ENCODE measurements at regions not wholly inside any gene's neighbourhood (a gene's known extent, or its start where the extent isn't known, plus 50 kb on each side); places are given as distances from the start of the nearest gene placed in this dataset.

GRCh38 chr3:99534951-99535704 is 103.3 kb upstream of the COL8A1 start:
- H3K9me3 Mint-ChIP-seq, result no peaks in the 10 kb centered on the region
- CTCF ChIA-PET, result interaction anchor here in 1 of 2 donors (0.9 kb wide), 1 partner anchor 22 kb away, joined by 3 read pairs; no protein-coding TSS in a partner anchor

GRCh38 chr3:99532246-99532645 is 106.1 kb upstream of the COL8A1 start:
- CTCF ChIA-PET, result no interaction called here
- no peak overlapping the region for H3K4me3 Mint-ChIP-seq
- no peak overlapping the region for H3K27ac ChIP-seq (ENCODE audit: low read length)
- no peaks in the 10 kb centered on the region for H3K27me3 Mint-ChIP-seq
- H3K27me3 ChIP-seq (replicated peaks in 1 of 2; ENCODE audit: control insufficient read depth in 2 of 2, extremely low read depth in 1 of 2, insufficient read depth in 2 of 2, low read length in 1 of 2), result no peaks in the 10 kb centered on the region
- no peak overlapping the region for H3K4me3 ChIP-seq (ENCODE audit: control insufficient read depth in 1 of 2, extremely low read depth in 1 of 2, low read length in 1 of 2)
- POLR2A ChIA-PET, result no interaction called here
- no peaks in the 10 kb centered on the region for H3K4me1 ChIP-seq (ENCODE audit: control insufficient read depth in 1 of 2, extremely low read depth in 1 of 2, insufficient read depth in 2 of 2, low read length in 2 of 2)
- ATAC-seq (replicated peaks in 1 of 4) (no peak), DNase-seq (no peak)
- no peak overlapping the region for H3K27ac Mint-ChIP-seq
- H3K9me3 ChIP-seq, result no peaks in the 10 kb centered on the region
- WGBS (ENCODE audit: insufficient coverage), result no CpG with 5 or more reads among the region's 2 CpGs
- no peaks in the 10 kb centered on the region for H3K36me3 Mint-ChIP-seq
- H3K9me3 Mint-ChIP-seq, result no peaks in the 10 kb centered on the region
- no peaks in the 10 kb centered on the region for H3K36me3 ChIP-seq (ENCODE audit: control insufficient read depth in 2 of 2, extremely low read depth in 1 of 2, insufficient read depth in 1 of 2, low read length in 1 of 2)
- no peaks in the 10 kb centered on the region for H3K4me1 Mint-ChIP-seq

More at GRCh38 chr3:99534951-99535704, 103.3 kb upstream of the COL8A1 start:
- DNase-seq (no peak), ATAC-seq (replicated peaks in 1 of 4) (no peak)
- Mint-ChIP-seq H3K4me1 (no peaks in the 10 kb centered on the region), H3K4me3 (no peak overlapping the region), H3K36me3 (no peaks in the 10 kb centered on the region), H3K27ac (no peak overlapping the region), H3K27me3 (no peaks in the 10 kb centered on the region)
- no peaks in the 10 kb centered on the region for H3K4me1 ChIP-seq (ENCODE audit: control insufficient read depth in 1 of 2, extremely low read depth in 1 of 2, insufficient read depth in 2 of 2, low read length in 2 of 2)
- no CpG with 5 or more reads among the region's 2 CpGs for WGBS (ENCODE audit: insufficient coverage)
- POLR2A ChIA-PET, result no interaction called here
- no peak overlapping the region for H3K27ac ChIP-seq (ENCODE audit: low read length)
- H3K27me3 ChIP-seq (replicated peaks in 1 of 2; ENCODE audit: control insufficient read depth in 2 of 2, extremely low read depth in 1 of 2, insufficient read depth in 2 of 2, low read length in 1 of 2), result no peaks in the 10 kb centered on the region
- no peaks in the 10 kb centered on the region for H3K9me3 ChIP-seq
- H3K4me3 ChIP-seq (ENCODE audit: control insufficient read depth in 1 of 2, extremely low read depth in 1 of 2, low read length in 1 of 2), result no peak overlapping the region
- no peaks in the 10 kb centered on the region for H3K36me3 ChIP-seq (ENCODE audit: control insufficient read depth in 2 of 2, extremely low read depth in 1 of 2, insufficient read depth in 1 of 2, low read length in 1 of 2)

GRCh38 chr3:99529265-99529664 is 109.1 kb upstream of the COL8A1 start:
- H3K36me3 ChIP-seq (ENCODE audit: control insufficient read depth in 2 of 2, extremely low read depth in 1 of 2, insufficient read depth in 1 of 2, low read length in 1 of 2), result no peaks in the 10 kb centered on the region
- peaks cover 0 to 3% (median 0%) of the 10 kb centered on the region in 3 donors for H3K9me3 Mint-ChIP-seq
- no peaks in the 10 kb centered on the region for H3K4me1 ChIP-seq (ENCODE audit: control insufficient read depth in 1 of 2, extremely low read depth in 1 of 2, insufficient read depth in 2 of 2, low read length in 2 of 2)
- no peak overlapping the region for H3K4me3 Mint-ChIP-seq
- no peak overlapping the region for H3K27ac Mint-ChIP-seq
- H3K4me3 ChIP-seq (ENCODE audit: control insufficient read depth in 1 of 2, extremely low read depth in 1 of 2, low read length in 1 of 2), result no peak overlapping the region
- no peaks in the 10 kb centered on the region for H3K27me3 ChIP-seq (replicated peaks in 1 of 2; ENCODE audit: control insufficient read depth in 2 of 2, extremely low read depth in 1 of 2, insufficient read depth in 2 of 2, low read length in 1 of 2)
- DNase-seq, result no peak
- H3K27ac ChIP-seq (ENCODE audit: low read length), result no peak overlapping the region
- no peaks in the 10 kb centered on the region for H3K9me3 ChIP-seq
- no peaks in the 10 kb centered on the region for H3K4me1 Mint-ChIP-seq
- POLR2A ChIA-PET, result no interaction called here
- H3K27me3 Mint-ChIP-seq, result no peaks in the 10 kb centered on the region
- no peak for ATAC-seq (replicated peaks in 1 of 4)
- H3K36me3 Mint-ChIP-seq, result no peaks in the 10 kb centered on the region
- CTCF ChIA-PET, result no interaction called here
- no CpG with 5 or more reads among the region's 1 CpG for WGBS (ENCODE audit: insufficient coverage)

GRCh38 chr3:99526921-99527320 is 111.5 kb upstream of the COL8A1 start:
- H3K36me3 Mint-ChIP-seq, result no peaks in the 10 kb centered on the region
- CTCF ChIA-PET, result no interaction called here
- no peaks in the 10 kb centered on the region for H3K4me1 Mint-ChIP-seq

GRCh38 chr3:99524559-99524958 is 113.8 kb upstream of the COL8A1 start:
- H3K27ac ChIP-seq (ENCODE audit: low read length), result no peak overlapping the region
- no peak overlapping the region for H3K4me3 ChIP-seq (ENCODE audit: control insufficient read depth in 1 of 2, extremely low read depth in 1 of 2, low read length in 1 of 2)
- Mint-ChIP-seq H3K36me3 (no peaks in the 10 kb centered on the region), H3K9me3 (peaks cover 0 to 3% (median 0%) of the 10 kb centered on the region in 3 donors), H3K4me1 (no peaks in the 10 kb centered on the region), H3K27ac (no peak overlapping the region), H3K4me3 (no peak overlapping the region), H3K27me3 (no peaks in the 10 kb centered on the region)
- DNase-seq (no peak), ATAC-seq (replicated peaks in 1 of 4) (no peak)
- ChIA-PET POLR2A (no interaction called here), CTCF (no interaction called here)
- no peaks in the 10 kb centered on the region for H3K9me3 ChIP-seq
- no peaks in the 10 kb centered on the region for H3K36me3 ChIP-seq (ENCODE audit: control insufficient read depth in 2 of 2, extremely low read depth in 1 of 2, insufficient read depth in 1 of 2, low read length in 1 of 2)
- no peaks in the 10 kb centered on the region for H3K4me1 ChIP-seq (ENCODE audit: control insufficient read depth in 1 of 2, extremely low read depth in 1 of 2, insufficient read depth in 2 of 2, low read length in 2 of 2)
- no peaks in the 10 kb centered on the region for H3K27me3 ChIP-seq (replicated peaks in 1 of 2; ENCODE audit: control insufficient read depth in 2 of 2, extremely low read depth in 1 of 2, insufficient read depth in 2 of 2, low read length in 1 of 2)

More at GRCh38 chr3:99526921-99527320, 111.5 kb upstream of the COL8A1 start:
- Histone ChIP-seq H3K36me3 (ENCODE audit: control insufficient read depth in 2 of 2, extremely low read depth in 1 of 2, insufficient read depth in 1 of 2, low read length in 1 of 2) (no peaks in the 10 kb centered on the region), H3K9me3 (no peaks in the 10 kb centered on the region), H3K27ac (ENCODE audit: low read length) (no peak overlapping the region), H3K27me3 (replicated peaks in 1 of 2; ENCODE audit: control insufficient read depth in 2 of 2, extremely low read depth in 1 of 2, insufficient read depth in 2 of 2, low read length in 1 of 2) (no peaks in the 10 kb centered on the region), H3K4me3 (ENCODE audit: control insufficient read depth in 1 of 2, extremely low read depth in 1 of 2, low read length in 1 of 2) (no peak overlapping the region), H3K4me1 (ENCODE audit: control insufficient read depth in 1 of 2, extremely low read depth in 1 of 2, insufficient read depth in 2 of 2, low read length in 2 of 2) (no peaks in the 10 kb centered on the region)
- POLR2A ChIA-PET, result no interaction called here
- DNase-seq (no peak), ATAC-seq (replicated peaks in 1 of 4) (no peak)
- no CpG with 5 or more reads among the region's 4 CpGs for WGBS (ENCODE audit: insufficient coverage)
- H3K27ac Mint-ChIP-seq, result no peak overlapping the region
- H3K9me3 Mint-ChIP-seq, result peaks cover 0 to 3% (median 0%) of the 10 kb centered on the region in 3 donors
- H3K27me3 Mint-ChIP-seq, result no peaks in the 10 kb centered on the region
- H3K4me3 Mint-ChIP-seq, result no peak overlapping the region

- no CpG with 5 or more reads among the region's 3 CpGs for WGBS (ENCODE audit: insufficient coverage)
These were observed 114.8 kb upstream of the COL8A1 start for GRCh38 chr3:99523431-99524127.

More at GRCh38 chr3:99523431-99524127, 114.8 kb upstream of the COL8A1 start:
- Mint-ChIP-seq H3K27ac (no peak overlapping the region), H3K4me3 (no peak overlapping the region), H3K36me3 (no peaks in the 10 kb centered on the region), H3K27me3 (no peaks in the 10 kb centered on the region), H3K4me1 (no peaks in the 10 kb centered on the region), H3K9me3 (peaks cover 0 to 3% (median 0%) of the 10 kb centered on the region in 3 donors)
- no peak overlapping the region for H3K27ac ChIP-seq (ENCODE audit: low read length)
- no peak for ATAC-seq (replicated peaks in 1 of 4)
- DNase-seq, result no peak
- no peaks in the 10 kb centered on the region for H3K36me3 ChIP-seq (ENCODE audit: control insufficient read depth in 2 of 2, extremely low read depth in 1 of 2, insufficient read depth in 1 of 2, low read length in 1 of 2)
- H3K4me1 ChIP-seq (ENCODE audit: control insufficient read depth in 1 of 2, extremely low read depth in 1 of 2, insufficient read depth in 2 of 2, low read length in 2 of 2), result no peaks in the 10 kb centered on the region
- no peak overlapping the region for H3K4me3 ChIP-seq (ENCODE audit: control insufficient read depth in 1 of 2, extremely low read depth in 1 of 2, low read length in 1 of 2)
- ChIA-PET CTCF (no interaction called here), POLR2A (no interaction called here)
- no peaks in the 10 kb centered on the region for H3K9me3 ChIP-seq
- no peaks in the 10 kb centered on the region for H3K27me3 ChIP-seq (replicated peaks in 1 of 2; ENCODE audit: control insufficient read depth in 2 of 2, extremely low read depth in 1 of 2, insufficient read depth in 2 of 2, low read length in 1 of 2)
